ENCODE measurements at regions not wholly inside any gene's neighbourhood (a gene's known extent, or its start where the extent isn't known, plus 50 kb on each side); places are given as distances from the start of the nearest gene placed in this dataset.

GRCh38 chr1:55472115-55472514 lies 257.0 kb upstream of the USP24 start:
- TF ChIP-seq RAD21 (IDR thresholded peaks at IDR 0.05; ENCODE audit: low read depth), result no peak
- no peak for TF ChIP-seq EGR1 (IDR thresholded peaks at IDR 0.05)
- TF ChIP-seq TCF12 (IDR thresholded peaks at IDR 0.05; ENCODE audit: low read depth), result no peak
- no peak for TF ChIP-seq EP300 (IDR thresholded peaks at IDR 0.05; ENCODE audit: borderline replicate concordance)
- TF ChIP-seq TAF1 (IDR thresholded peaks at IDR 0.05; ENCODE audit: low read depth), result no peak
- no peak for TF ChIP-seq REST (IDR thresholded peaks at IDR 0.05; ENCODE audit: low read depth)
- no peak for TF ChIP-seq YY1 (IDR thresholded peaks at IDR 0.05; ENCODE audit: low read depth)
- TF ChIP-seq FOXM1 (IDR thresholded peaks at IDR 0.05; ENCODE audit: borderline replicate concordance, low read depth), result no peak
- TF ChIP-seq MAX (IDR thresholded peaks at IDR 0.05), result no peak
- no peak for TF ChIP-seq CEBPB (IDR thresholded peaks at IDR 0.05)
- TF ChIP-seq USF1 (IDR thresholded peaks at IDR 0.05), result no peak
- TF ChIP-seq TEAD4 (IDR thresholded peaks at IDR 0.05), result no peak
- TF ChIP-seq NFIC (IDR thresholded peaks at IDR 0.05), result no peak

- TF ChIP-seq TEAD4 (IDR thresholded peaks at IDR 0.05), result no peak
- no peak for TF ChIP-seq TAF1 (IDR thresholded peaks at IDR 0.05; ENCODE audit: low read depth)
- no peak for TF ChIP-seq CREB1 (IDR thresholded peaks at IDR 0.05; ENCODE audit: low read depth)
- TF ChIP-seq MAX (IDR thresholded peaks at IDR 0.05), result no peak
- TF ChIP-seq FOXM1 (IDR thresholded peaks at IDR 0.05; ENCODE audit: borderline replicate concordance, low read depth), result no peak
- TF ChIP-seq TCF12 (IDR thresholded peaks at IDR 0.05; ENCODE audit: low read depth), result no peak
- no peak for TF ChIP-seq CEBPB (IDR thresholded peaks at IDR 0.05)
- no peak for TF ChIP-seq EP300 (IDR thresholded peaks at IDR 0.05; ENCODE audit: borderline replicate concordance)
- TF ChIP-seq YY1 (IDR thresholded peaks at IDR 0.05; ENCODE audit: low read depth), result no peak
- TF ChIP-seq REST (IDR thresholded peaks at IDR 0.05; ENCODE audit: low read depth), result no peak
- TF ChIP-seq RAD21 (IDR thresholded peaks at IDR 0.05; ENCODE audit: low read depth), result no peak
- TF ChIP-seq USF1 (IDR thresholded peaks at IDR 0.05), result no peak
- TF ChIP-seq EGR1 (IDR thresholded peaks at IDR 0.05), result no peak
Observed at GRCh38 chr1:55468142-55468795, 253.1 kb upstream of the USP24 start.

- TF ChIP-seq FOXM1 (IDR thresholded peaks at IDR 0.05; ENCODE audit: borderline replicate concordance, low read depth) (no peak), EGR1 (IDR thresholded peaks at IDR 0.05) (no peak), TEAD4 (IDR thresholded peaks at IDR 0.05) (no peak), CREB1 (IDR thresholded peaks at IDR 0.05; ENCODE audit: low read depth) (no peak), CEBPB (IDR thresholded peaks at IDR 0.05) (no peak), USF1 (IDR thresholded peaks at IDR 0.05) (no peak), RAD21 (IDR thresholded peaks at IDR 0.05; ENCODE audit: low read depth) (no peak), TAF1 (IDR thresholded peaks at IDR 0.05; ENCODE audit: low read depth) (no peak), MAX (IDR thresholded peaks at IDR 0.05) (no peak), YY1 (IDR thresholded peaks at IDR 0.05; ENCODE audit: low read depth) (no peak), EP300 (IDR thresholded peaks at IDR 0.05; ENCODE audit: borderline replicate concordance) (no peak), NFIC (IDR thresholded peaks at IDR 0.05) (no peak), ZBTB7A (IDR thresholded peaks at IDR 0.05; ENCODE audit: low read depth) (no peak), TCF12 (IDR thresholded peaks at IDR 0.05; ENCODE audit: low read depth) (no peak), REST (IDR thresholded peaks at IDR 0.05; ENCODE audit: low read depth) (no peak)
Observed at GRCh38 chr1:55466921-55467320, 251.8 kb upstream of the USP24 start.
